Calu3 (cell line): ENCODE measurements at regions not wholly inside any gene's neighbourhood (a gene's known extent, or its start where the extent isn't known, plus 50 kb on each side); places are given as distances from the start of the nearest gene placed in this dataset.
"Not testable (repeated sequence)": the region's sequence is repeated elsewhere in the genome, so short reads cannot be mapped to it uniquely, and the experiment has no call there.

Experiments
- BruUV-seq: library from RNA; stranded (reverse); fragments of 400-500 nt; replicated peaks from 2 replicates; lab custom pipeline; 2021; lab: Mats Ljungman, UMichigan
- CTCF ChIA-PET: fragments of 300-600 bp; sonication (Branson Sonifier 250); formaldehyde crosslinking; loops from one replicate; lab custom pipeline; 2022; ENCODE audit warnings: antibody characterized with exemption; lab: Charles Lee
- DNase-seq: peaks from one replicate; pipeline ENCODE4 v3.0.0; 2022
- H3K27ac Mint-ChIP-seq: one replicate; pipeline ENCODE4 v1.8.0; 2022; ENCODE audit warnings: mixed read lengths; ENCODE audit not compliant: unreplicated experiment
- H3K27me3 Mint-ChIP-seq: one replicate; pipeline ENCODE4 v1.8.0; 2022; ENCODE audit warnings: mixed read lengths; ENCODE audit not compliant: unreplicated experiment
- H3K36me3 Mint-ChIP-seq: one replicate; pipeline ENCODE4 v1.8.0; 2022; ENCODE audit warnings: mild to moderate bottlenecking, moderate library complexity, mixed read lengths; ENCODE audit not compliant: insufficient read depth, unreplicated experiment
- H3K4me1 Mint-ChIP-seq: one replicate; pipeline ENCODE4 v1.8.0; 2022; ENCODE audit warnings: mild to moderate bottlenecking, low read depth, mixed read lengths; ENCODE audit not compliant: unreplicated experiment
- H3K4me3 Mint-ChIP-seq: one replicate; pipeline ENCODE4 v1.8.0; 2022; ENCODE audit warnings: mild to moderate bottlenecking, low read depth, moderate library complexity, mixed read lengths; ENCODE audit not compliant: unreplicated experiment
- H3K9me3 Mint-ChIP-seq: one replicate; pipeline ENCODE4 v1.8.0; 2022; ENCODE audit warnings: low read depth, mixed read lengths; ENCODE audit not compliant: unreplicated experiment
- intact Hi-C: fragments of 100-400 bp; cut with micrococcal nuclease; formaldehyde crosslinking; loops from one replicate; pipeline ENCODE4 v1.10.0; 2022; ENCODE audit not compliant: unreplicated experiment
- TF ChIP-seq, protein P1 (sequence below): fragments of 200-600 bp; IDR thresholded peaks from one replicate; pipeline ENCODE4 v1.8.0; 2022; ENCODE audit warnings: antibody characterized with exemption; ENCODE audit not compliant: unreplicated experiment

DNA sequence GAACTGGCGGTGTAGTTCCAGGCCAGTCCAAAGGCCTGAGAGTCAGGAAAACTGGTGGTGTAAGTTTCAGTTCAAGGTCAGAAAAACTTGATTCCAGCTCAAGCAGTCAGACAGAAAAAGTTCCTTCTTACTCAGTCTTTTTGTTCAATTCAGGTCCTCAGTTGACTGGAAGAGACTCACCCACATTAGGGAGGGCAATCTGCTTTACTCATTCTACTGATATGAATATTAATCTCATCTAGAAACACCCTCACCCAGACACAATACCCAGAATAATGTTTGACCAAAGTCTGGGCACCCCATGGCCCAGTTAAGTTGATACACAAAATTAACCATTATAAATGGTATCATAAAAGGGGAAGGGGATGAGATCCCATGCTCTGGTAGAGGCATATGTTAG, 50.1 kb upstream of the LTA4H start:
- TF ChIP-seq, protein P1, sequence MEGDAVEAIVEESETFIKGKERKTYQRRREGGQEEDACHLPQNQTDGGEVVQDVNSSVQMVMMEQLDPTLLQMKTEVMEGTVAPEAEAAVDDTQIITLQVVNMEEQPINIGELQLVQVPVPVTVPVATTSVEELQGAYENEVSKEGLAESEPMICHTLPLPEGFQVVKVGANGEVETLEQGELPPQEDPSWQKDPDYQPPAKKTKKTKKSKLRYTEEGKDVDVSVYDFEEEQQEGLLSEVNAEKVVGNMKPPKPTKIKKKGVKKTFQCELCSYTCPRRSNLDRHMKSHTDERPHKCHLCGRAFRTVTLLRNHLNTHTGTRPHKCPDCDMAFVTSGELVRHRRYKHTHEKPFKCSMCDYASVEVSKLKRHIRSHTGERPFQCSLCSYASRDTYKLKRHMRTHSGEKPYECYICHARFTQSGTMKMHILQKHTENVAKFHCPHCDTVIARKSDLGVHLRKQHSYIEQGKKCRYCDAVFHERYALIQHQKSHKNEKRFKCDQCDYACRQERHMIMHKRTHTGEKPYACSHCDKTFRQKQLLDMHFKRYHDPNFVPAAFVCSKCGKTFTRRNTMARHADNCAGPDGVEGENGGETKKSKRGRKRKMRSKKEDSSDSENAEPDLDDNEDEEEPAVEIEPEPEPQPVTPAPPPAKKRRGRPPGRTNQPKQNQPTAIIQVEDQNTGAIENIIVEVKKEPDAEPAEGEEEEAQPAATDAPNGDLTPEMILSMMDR = no peak
- Mint-ChIP-seq H3K4me3 (no peak overlapping the region), H3K27me3 (peaks cover 18% of the 10 kb centered on the region), H3K36me3 (no peaks in the 10 kb centered on the region), H3K9me3 (peaks cover 16% of the 10 kb centered on the region), H3K4me1 (no peaks in the 10 kb centered on the region), H3K27ac (no peak overlapping the region)
- BruUV-seq = no TSS peak
- DNase-seq = no peak
- CTCF ChIA-PET = no interaction called here
- intact Hi-C loops = no loop called here

DNA sequence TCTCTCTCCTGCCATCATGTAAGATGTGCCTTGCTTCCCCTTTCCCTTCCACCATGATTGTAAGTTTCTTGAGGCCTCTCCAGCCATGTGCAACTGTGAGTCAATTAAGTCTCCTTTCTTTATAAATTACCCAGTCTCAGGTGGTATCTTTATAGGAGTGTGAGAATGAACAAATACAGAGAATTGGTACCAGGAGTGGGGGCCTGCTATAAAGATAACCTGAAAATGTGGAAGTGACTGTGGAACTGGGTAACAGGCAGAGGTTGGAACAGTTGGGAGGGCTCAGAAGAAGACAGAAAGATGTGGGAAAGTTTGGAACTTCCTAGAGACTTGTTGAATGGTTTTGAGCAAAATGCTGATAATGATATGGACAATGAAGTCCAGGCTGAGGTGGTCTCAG, 50.8 kb upstream of the LTA4H start:
- H3K4me1 Mint-ChIP-seq, DNase-seq, H3K36me3 Mint-ChIP-seq, BruUV-seq, intact Hi-C loops, H3K27ac Mint-ChIP-seq, H3K4me3 Mint-ChIP-seq: not testable (repeated sequence)
- CTCF ChIA-PET = interaction anchor here (0.6 kb wide), 1 partner anchor 130 kb away, joined by 3 read pairs; no protein-coding TSS in a partner anchor
- peaks cover 16% of the 10 kb centered on the region for H3K9me3 Mint-ChIP-seq
- H3K27me3 Mint-ChIP-seq = peaks cover 18% of the 10 kb centered on the region

DNA sequence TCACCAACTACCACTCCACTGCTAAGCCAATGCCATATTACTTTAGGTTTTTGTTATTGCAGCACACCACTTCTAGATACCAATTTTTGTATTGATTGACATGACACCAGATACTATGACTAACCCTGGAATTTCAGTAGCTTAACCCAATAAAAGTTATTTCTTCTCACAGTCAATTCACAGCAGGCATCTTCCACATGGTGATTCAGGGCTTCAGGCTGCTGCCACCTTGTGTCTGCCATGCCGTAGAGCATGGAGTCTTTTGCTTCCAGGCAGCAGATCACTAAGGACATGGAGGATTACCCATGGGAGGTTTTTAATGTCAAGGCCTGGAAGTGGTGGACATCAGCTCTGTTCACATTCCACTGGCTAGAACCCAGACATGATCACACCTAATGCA, 56.4 kb upstream of the LTA4H start:
- H3K4me1 Mint-ChIP-seq = peaks cover 18% of the 10 kb centered on the region
- H3K36me3 Mint-ChIP-seq = no peaks in the 10 kb centered on the region
- no peak for DNase-seq
- TF ChIP-seq, protein P1 = no peak
- peaks cover 15% of the 10 kb centered on the region for H3K9me3 Mint-ChIP-seq
- intact Hi-C loops = no loop called here
- H3K27ac Mint-ChIP-seq = no peak overlapping the region
- BruUV-seq = no TSS peak
- CTCF ChIA-PET = interaction anchor here (0.8 kb wide), 1 partner anchor 65 kb away, joined by 3 read pairs; no protein-coding TSS in a partner anchor
- H3K4me3 Mint-ChIP-seq = no peak overlapping the region
- H3K27me3 Mint-ChIP-seq = peaks cover 18% of the 10 kb centered on the region

DNA sequence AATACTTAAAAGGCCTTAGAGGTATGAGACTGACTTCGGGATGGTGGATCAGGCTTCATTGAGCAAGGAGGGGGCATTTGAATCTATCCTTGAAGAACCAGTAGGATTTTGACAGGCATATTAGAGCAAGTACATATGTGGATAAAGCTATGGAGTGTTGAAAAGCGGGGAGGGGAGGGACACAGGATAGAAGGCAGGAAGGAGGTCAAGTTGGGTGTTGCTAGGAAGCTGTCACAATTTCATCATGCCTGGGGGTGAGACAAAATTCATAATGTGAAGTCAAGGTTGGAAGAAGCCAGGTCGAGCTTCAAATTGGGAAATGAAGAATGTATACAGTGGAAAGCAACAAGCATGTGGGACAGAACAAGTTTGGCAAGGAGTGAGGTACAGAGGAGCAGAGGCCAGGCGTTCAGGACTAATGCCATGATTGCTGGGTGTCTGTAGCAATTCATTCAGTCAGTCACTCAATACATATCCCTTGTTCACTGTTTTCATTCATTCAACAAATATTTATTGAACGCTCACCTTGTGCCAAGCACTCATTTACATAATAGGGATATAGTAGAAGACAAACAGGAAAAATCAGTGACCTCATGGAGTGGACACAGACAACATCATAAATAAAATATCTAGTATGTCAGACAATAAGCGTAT, 58.3 kb upstream of the LTA4H start:
- Mint-ChIP-seq H3K27ac (peak overlapping the region; percentile 48), H3K27me3 (peaks cover 15% of the 10 kb centered on the region), H3K4me3 (no peak overlapping the region), H3K36me3 (no peaks in the 10 kb centered on the region), H3K4me1 (peaks cover 18% of the 10 kb centered on the region), H3K9me3 (peaks cover 13% of the 10 kb centered on the region)
- no peak for DNase-seq
- intact Hi-C loops = no loop called here
- no TSS peak for BruUV-seq
- CTCF ChIA-PET = interaction anchor here (0.6 kb wide), 1 partner anchor 69 kb away, joined by 3 read pairs; no protein-coding TSS in a partner anchor
- TF ChIP-seq, protein P1 = no peak

DNA sequence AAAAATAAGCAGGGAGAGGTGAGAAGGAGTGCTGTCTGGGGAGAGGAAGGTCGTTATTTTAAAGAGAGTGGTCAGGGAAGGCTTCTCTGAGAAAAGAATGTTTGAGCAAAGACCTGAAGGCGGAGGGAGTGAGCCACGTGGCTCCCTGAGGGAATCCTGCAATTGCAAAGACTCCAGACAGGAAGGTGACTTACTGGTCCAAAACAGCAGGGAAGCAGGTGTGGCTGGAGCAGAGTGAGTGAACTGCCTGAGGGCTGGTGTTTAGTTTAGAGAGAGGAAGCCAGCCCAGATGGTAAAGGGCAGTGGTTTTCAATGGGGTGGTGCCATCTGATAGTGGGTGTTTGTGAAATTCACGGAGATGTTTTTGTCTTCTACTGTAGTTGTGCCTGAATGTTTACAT, 58.8 kb upstream of the LTA4H start:
- Mint-ChIP-seq H3K4me3 (no peak overlapping the region), H3K9me3 (peaks cover 8% of the 10 kb centered on the region), H3K4me1 (peaks cover 18% of the 10 kb centered on the region), H3K27ac (peak overlapping the region; percentile 48), H3K27me3 (peaks cover 10% of the 10 kb centered on the region), H3K36me3 (no peaks in the 10 kb centered on the region)
- DNase-seq = peak; percentile 38
- CTCF ChIA-PET = interaction anchor here (0.6 kb wide), 1 partner anchor 47 kb away, joined by 6 read pairs; no protein-coding TSS in a partner anchor
- intact Hi-C loops = no loop called here
- BruUV-seq = no TSS peak
- TF ChIP-seq, protein P1 = no peak
